Gastrocnemius medialis (tissue), 4 donors: ENCODE measurements at regions not wholly inside any gene's neighbourhood (a gene's known extent, or its start where the extent isn't known, plus 50 kb on each side); places are given as distances from the start of the nearest gene placed in this dataset.

Source experiments
- ATAC-seq, 2 donors: fragments of 150-250 bp; one replicate each; pipeline ENCODE4 v1.9.1; 2016
- DNase-seq, 2 donors: peaks; one replicate each; pipeline ENCODE4 v3.0.0-alpha.2; 2019
- H3K27ac ChIP-seq, 4 donors: fragments of 200-600 bp; sonication (generic); 1 replicate in 1 of 4; 2 replicates in 3 of 4; pipeline ENCODE4 v1.5.1; 2016 to 2018; ENCODE audit warnings: mild to moderate bottlenecking in 2 of 4, moderate library complexity in 1 of 4
- H3K27me3 ChIP-seq, 3 donors: fragments of 200-600 bp; sonication (generic) in 2 of 3; 1 replicate in 1 of 3; 2 replicates in 2 of 3; pipeline versions ENCODE4 v1.5.1 to v1.6.0; 2016 to 2019; ENCODE audit warnings: mild to moderate bottlenecking in 1 of 3, moderate library complexity in 1 of 3
- H3K36me3 ChIP-seq, 2 donors: fragments of 200-600 bp; sonication (generic) in 1 of 2; one replicate each; pipeline ENCODE4 v1.5.1; 2017 to 2018
- H3K4me1 ChIP-seq, 2 donors: fragments of 200-600 bp; sonication (generic) in 1 of 2; one replicate each; pipeline ENCODE4 v1.5.1; 2016 to 2017; ENCODE audit warnings: mild to moderate bottlenecking in 2 of 2
- H3K4me3 ChIP-seq, 4 donors: fragments of 200-600 bp; sonication (generic) in 3 of 4; 1 replicate in 1 of 4; 2 replicates in 3 of 4; pipeline ENCODE4 v1.5.1; 2016 to 2019; ENCODE audit warnings: mild to moderate bottlenecking in 2 of 4
- H3K9me3 ChIP-seq, 3 donors: fragments of 200-600 bp; sonication (generic) in 2 of 3; 1 replicate in 1 of 3; 2 replicates in 2 of 3; pipeline ENCODE4 v1.5.1; 2016 to 2019
- CTCF ChIP-seq, 5 experiments: fragments of 450-650 bp in 3 of 5; fragments of 200-600 bp in 2 of 5; sonication (generic) in 2 of 5; IDR thresholded peaks in 4 of 5; conservative IDR thresholded peaks in 1 of 5; 1 replicate in 4 of 5; 2 replicates in 1 of 5; pipeline ENCODE4 v1.5.1; 2016 to 2019; ENCODE audit warnings: antibody characterized with exemption in 5 of 5, mild to moderate bottlenecking in 3 of 5, moderate library complexity in 3 of 5
- POLR2A ChIP-seq, 2 donors: fragments of 450-650 bp; IDR thresholded peaks; one replicate each; pipeline ENCODE4 v1.6.1; 2017; ENCODE audit warnings: antibody characterized with exemption in 2 of 2, mild to moderate bottlenecking in 2 of 2, moderate library complexity in 2 of 2
- in situ Hi-C, 4 donors: fragments of 200-750 bp; cut with MboI; loops; one replicate each; pipeline versions ENCODE4 v1.15.0 to v1.8.0; 2017; ENCODE audit warnings: low sequenced_read_pairs in 4 of 4
- intact Hi-C: fragments of 100-400 bp; cut with DNase I; formaldehyde crosslinking; loops from one replicate; pipeline ENCODE4 v1.15.1; 2023; ENCODE audit warnings: low total_unique reads

GRCh38 chr14:101000711-101001250 is 97.3 kb upstream of the RTL1 start:
- no peaks in the 10 kb centered on the region for H3K9me3 ChIP-seq
- DNase-seq = no peak
- no peaks in the 10 kb centered on the region for H3K4me1 ChIP-seq
- intact Hi-C loops (no loop called here), in situ Hi-C loops (no loop called here)
- H3K27ac ChIP-seq = no peak overlapping the region
- ATAC-seq = no peak
- H3K27me3 ChIP-seq = no peaks in the 10 kb centered on the region
- TF ChIP-seq POLR2A (IDR thresholded peaks at IDR 0.05) (no peak), CTCF (IDR thresholded peaks at IDR 0.05 in 4 of 5, conservative IDR thresholded peaks at IDR 0.05 in 1 of 5) (no peak)
- no peak overlapping the region for H3K4me3 ChIP-seq
- H3K36me3 ChIP-seq = no peaks in the 10 kb centered on the region

- Histone ChIP-seq H3K27me3 (no peaks in the 10 kb centered on the region), H3K27ac (no peak overlapping the region), H3K36me3 (no peaks in the 10 kb centered on the region), H3K9me3 (no peaks in the 10 kb centered on the region), H3K4me3 (no peak overlapping the region), H3K4me1 (no peaks in the 10 kb centered on the region)
- DNase-seq (peak in 1 of 2 donors; percentile 33), ATAC-seq (peak; percentile 64 to 68)
- intact Hi-C loops (no loop called here), in situ Hi-C loops (no loop called here)
- no peak for TF ChIP-seq CTCF (IDR thresholded peaks at IDR 0.05 in 4 of 5, conservative IDR thresholded peaks at IDR 0.05 in 1 of 5)
These were observed 98.0 kb upstream of the RTL1 start for GRCh38 chr14:101001311-101002069.

- Histone ChIP-seq H3K27me3 (no peaks in the 10 kb centered on the region), H3K4me3 (no peak overlapping the region), H3K4me1 (no peaks in the 10 kb centered on the region), H3K27ac (no peak overlapping the region), H3K36me3 (no peaks in the 10 kb centered on the region), H3K9me3 (no peaks in the 10 kb centered on the region)
- intact Hi-C loops = no loop called here
- DNase-seq (no peak), ATAC-seq (no peak)
- in situ Hi-C loops = no loop called here
- no peak for TF ChIP-seq POLR2A (IDR thresholded peaks at IDR 0.05)
- TF ChIP-seq CTCF (IDR thresholded peaks at IDR 0.05 in 4 of 5, conservative IDR thresholded peaks at IDR 0.05 in 1 of 5) = no peak
These were observed 99.2 kb upstream of the RTL1 start for GRCh38 chr14:101002738-101003137.

- H3K27me3 ChIP-seq = no peaks in the 10 kb centered on the region
- intact Hi-C loops (no loop called here), in situ Hi-C loops (no loop called here)
- H3K4me1 ChIP-seq = no peaks in the 10 kb centered on the region
- no peak for DNase-seq
- no peaks in the 10 kb centered on the region for H3K9me3 ChIP-seq
- no peak for ATAC-seq
- H3K4me3 ChIP-seq = no peak overlapping the region
- no peak overlapping the region for H3K27ac ChIP-seq
- no peaks in the 10 kb centered on the region for H3K36me3 ChIP-seq
- TF ChIP-seq CTCF (IDR thresholded peaks at IDR 0.05 in 4 of 5, conservative IDR thresholded peaks at IDR 0.05 in 1 of 5) = no peak
- no peak for TF ChIP-seq POLR2A (IDR thresholded peaks at IDR 0.05)
These were observed 100.7 kb upstream of the RTL1 start for GRCh38 chr14:101004176-101004575.
